H1 (cell line): ENCODE measurements at regions not wholly inside any gene's neighbourhood (a gene's known extent, or its start where the extent isn't known, plus 50 kb on each side); places are given as distances from the start of the nearest gene placed in this dataset.

Experiments
- CTCF ChIA-PET: fragments of 300-600 bp; sonication (Branson Sonifier 250); formaldehyde crosslinking; loops from one replicate; lab custom pipeline; 2021; ENCODE audit not compliant: partially characterized antibody; lab: Charles Lee
- POLR2A ChIA-PET: fragments of 300-600 bp; sonication (Branson Sonifier 250); formaldehyde crosslinking; loops from one replicate; lab custom pipeline; 2021; ENCODE audit warnings: inconsistent platforms; ENCODE audit not compliant: partially characterized antibody; lab: Charles Lee
- DNase-seq, 2 experiments: peaks; one replicate each; pipeline versions ENCODE4 v3.0.0 to v3.0.0-alpha.2; 2010 to 2022; ENCODE audit warnings: low spot score in 2 of 2, low read depth in 1 of 2, mixed read lengths in 1 of 2
- FAIRE-seq: peaks from 2 replicates; lab custom pipeline; 2011; peaks lifted over from hg19 to GRCh38; lab: Jason Lieb, UNC
- H2AFZ ChIP-seq: 2 replicates; pipeline ENCODE4 v1.8.1; 2012; ENCODE audit warnings: low read length, inconsistent platforms
- H2AK5ac ChIP-seq: 2 replicates; pipeline ENCODE4 v1.6.1; 2013; ENCODE audit warnings: low read depth, low read length
- H2BK120ac ChIP-seq: replicated peaks from 2 replicates; pipeline ENCODE3; 2013; ENCODE audit warnings: low read depth, low read length, inconsistent platforms
- H2BK12ac ChIP-seq: 2 replicates; pipeline ENCODE4 v1.6.1; 2013; ENCODE audit warnings: low read depth, low read length
- H2BK15ac ChIP-seq: 2 replicates; pipeline ENCODE4 v1.6.1; 2013; ENCODE audit warnings: low read length
- H2BK20ac ChIP-seq: 2 replicates; pipeline ENCODE4 v1.6.1; 2013; ENCODE audit warnings: low read length
- H2BK5ac ChIP-seq: 2 replicates; pipeline ENCODE4 v1.6.1; 2013; ENCODE audit warnings: low read depth, low read length
- H3K14ac ChIP-seq: 2 replicates; pipeline ENCODE4 v1.6.1; 2013; ENCODE audit warnings: inconsistent platforms; ENCODE audit not compliant: insufficient read length
- H3K18ac ChIP-seq: 2 replicates; pipeline ENCODE4 v1.6.1; 2013; ENCODE audit warnings: low read length; ENCODE audit errors: extremely low read depth
- H3K23ac ChIP-seq: 2 replicates; pipeline ENCODE4 v1.6.1; 2013; ENCODE audit warnings: inconsistent platforms; ENCODE audit not compliant: insufficient read length
- H3K23me2 ChIP-seq: 2 replicates; pipeline ENCODE4 v1.6.1; 2013; ENCODE audit warnings: low read depth, low read length
- H3K27ac ChIP-seq: 2 replicates; pipeline ENCODE4 v1.6.1; 2011; ENCODE audit warnings: low read depth, low read length, inconsistent platforms
- H3K27me3 ChIP-seq, 4 experiments: replicated peaks in 1 of 4; 1 replicate in 1 of 4; 2 replicates in 3 of 4; pipeline versions ENCODE4 v1.6.1 to v1.8.1; 2011 to 2013; ENCODE audit warnings: low read length in 3 of 4, mild to moderate bottlenecking in 3 of 4, inconsistent platforms in 2 of 4, mixed read lengths in 2 of 4, moderate library complexity in 1 of 4; ENCODE audit not compliant: control insufficient read depth in 3 of 4, insufficient read depth in 3 of 4; ENCODE audit errors: extremely low read depth in 1 of 4
- H3K36me3 ChIP-seq, 4 experiments: 2 replicates each; pipeline versions ENCODE4 v1.6.1 to v1.8.1; 2011 to 2013; ENCODE audit warnings: mild to moderate bottlenecking in 4 of 4, low read length in 3 of 4, moderate library complexity in 2 of 4, control low read depth in 1 of 4, inconsistent platforms in 1 of 4; ENCODE audit not compliant: insufficient read depth in 4 of 4, control insufficient read depth in 2 of 4
- H3K4ac ChIP-seq: replicated peaks from 2 replicates; pipeline ENCODE3; 2013; ENCODE audit warnings: low read length, low read depth, mixed read lengths, inconsistent platforms; ENCODE audit not compliant: insufficient read length
- H3K4me1 ChIP-seq, 4 experiments: replicated peaks in 1 of 4; 1 replicate in 1 of 4; 2 replicates in 3 of 4; pipeline versions ENCODE4 v1.6.1 to v1.8.1; 2011 to 2013; ENCODE audit warnings: low read length in 3 of 4, inconsistent platforms in 2 of 4, mixed read lengths in 1 of 4; ENCODE audit not compliant: insufficient read depth in 4 of 4, control insufficient read depth in 3 of 4
- H3K4me2 ChIP-seq, 2 experiments: 2 replicates each; pipeline versions ENCODE4 v1.6.1 to v1.8.1; 2011 to 2013; ENCODE audit warnings: low read depth in 2 of 2, low read length in 2 of 2, control low read depth in 1 of 2, inconsistent platforms in 1 of 2, mild to moderate bottlenecking in 1 of 2; ENCODE audit not compliant: insufficient read depth in 1 of 2
- H3K4me3 ChIP-seq, 4 experiments: fragments of 200-600, 300-600 bp in 1 of 4; sonication (generic), shearing (Covaris generic), sonication (Bioruptor Twin) in 1 of 4; 2 replicates each; pipeline versions ENCODE4 v1.5.1 to v1.8.1; 2011 to 2016; ENCODE audit warnings: low read length in 4 of 4, low read depth in 3 of 4, control low read depth in 2 of 4, inconsistent platforms in 2 of 4, mild to moderate bottlenecking in 2 of 4, mixed read lengths in 1 of 4, moderate library complexity in 1 of 4; ENCODE audit not compliant: insufficient read depth in 2 of 4; ENCODE audit errors: extremely low read depth in 1 of 4
- H3K56ac ChIP-seq: replicated peaks from 2 replicates; pipeline ENCODE3; 2013; ENCODE audit warnings: low read depth, mild to moderate bottlenecking, mixed read lengths, low read length, inconsistent platforms; ENCODE audit not compliant: insufficient read length
- H3K79me1 ChIP-seq: 2 replicates; pipeline ENCODE4 v1.6.1; 2013; ENCODE audit warnings: low read depth, low read length, control low read depth
- H3K79me2 ChIP-seq, 2 experiments: 2 replicates each; pipeline versions ENCODE4 v1.6.1 to v1.8.1; 2012 to 2013; ENCODE audit warnings: low read length in 2 of 2, mild to moderate bottlenecking in 2 of 2, inconsistent platforms in 1 of 2; ENCODE audit not compliant: insufficient read depth in 2 of 2, control insufficient read depth in 1 of 2
- H3K9ac ChIP-seq, 4 experiments: replicated peaks in 1 of 4; 1 replicate in 1 of 4; 2 replicates in 3 of 4; pipeline versions ENCODE4 v1.6.1 to v1.8.1; 2011 to 2013; ENCODE audit warnings: low read depth in 3 of 4, low read length in 3 of 4, control low read depth in 2 of 4, mild to moderate bottlenecking in 2 of 4, moderate library complexity in 2 of 4, inconsistent platforms in 1 of 4; ENCODE audit errors: extremely low read depth in 1 of 4
- H3K9me3 ChIP-seq, 2 experiments: 2 replicates each; pipeline versions ENCODE4 v1.6.1 to v1.8.1; 2012 to 2013; ENCODE audit warnings: mild to moderate bottlenecking in 2 of 2, moderate library complexity in 2 of 2, control low read depth in 1 of 2, inconsistent platforms in 1 of 2, low read depth in 1 of 2, low read length in 1 of 2, mixed read lengths in 1 of 2; ENCODE audit not compliant: insufficient read depth in 2 of 2
- H4K20me1 ChIP-seq, 2 experiments: replicated peaks in 1 of 2; 2 replicates each; pipeline versions ENCODE3 to v1.8.1; 2011 to 2013; ENCODE audit warnings: inconsistent platforms in 2 of 2, low read length in 2 of 2, mild to moderate bottlenecking in 1 of 2; ENCODE audit not compliant: insufficient read depth in 2 of 2, control insufficient read depth in 1 of 2
- H4K5ac ChIP-seq: 2 replicates; pipeline ENCODE4 v1.6.1; 2013; ENCODE audit warnings: low read length, low read depth, mixed read lengths, inconsistent platforms; ENCODE audit not compliant: insufficient read length
- H4K8ac ChIP-seq: 2 replicates; pipeline ENCODE4 v1.8.0; 2013; ENCODE audit warnings: mild to moderate bottlenecking, moderate library complexity, low read length, inconsistent platforms; ENCODE audit not compliant: insufficient read depth; ENCODE audit errors: extremely low read depth
- H4K91ac ChIP-seq: replicated peaks from 2 replicates; pipeline ENCODE3; 2013; ENCODE audit warnings: low read length, mixed read lengths, inconsistent platforms; ENCODE audit not compliant: insufficient read length
- ATF3 ChIP-seq: IDR thresholded peaks from 2 replicates; pipeline ENCODE4 v1.6.1; 2011; ENCODE audit warnings: low read depth, mild to moderate bottlenecking, low read length; ENCODE audit not compliant: insufficient read depth
- GABPA ChIP-seq: IDR thresholded peaks from 2 replicates; pipeline ENCODE4 v1.6.1; 2011; ENCODE audit warnings: mild to moderate bottlenecking, low read length, moderate library complexity, borderline replicate concordance; ENCODE audit not compliant: insufficient read depth
- JUN ChIP-seq: IDR thresholded peaks from 2 replicates; pipeline ENCODE4 v1.6.1; 2011; ENCODE audit warnings: low read depth, mild to moderate bottlenecking, improper control_type of control experiment, low read length
- KDM5A ChIP-seq: fragments of 200-600 bp; IDR thresholded peaks from 2 replicates; pipeline ENCODE4 v1.7.1; 2012; ENCODE audit warnings: mild to moderate bottlenecking, low read length, inconsistent platforms, mixed read lengths
- NRF1 ChIP-seq: IDR thresholded peaks from 2 replicates; pipeline ENCODE4 v1.6.1; 2011; ENCODE audit warnings: mild to moderate bottlenecking, low read depth, low read length, improper control_type of control experiment
- POU5F1 ChIP-seq: IDR thresholded peaks from 2 replicates; pipeline ENCODE4 v1.6.1; 2011; ENCODE audit warnings: low read depth, mild to moderate bottlenecking, low read length, moderate library complexity
- RAD21 ChIP-seq, 2 experiments: IDR thresholded peaks in 1 of 2; conservative IDR thresholded peaks in 1 of 2; 2 replicates each; pipeline ENCODE4 v1.6.1; 2011; ENCODE audit warnings: low read depth in 2 of 2, low read length in 2 of 2, improper control_type of control experiment in 1 of 2, inconsistent platforms in 1 of 2, mild to moderate bottlenecking in 1 of 2, moderate library complexity in 1 of 2
- USF2 ChIP-seq: IDR thresholded peaks from 2 replicates; pipeline ENCODE4 v1.6.1; 2011; ENCODE audit warnings: low read length, improper control_type of control experiment
- ZNF274 ChIP-seq: IDR thresholded peaks from 2 replicates; pipeline ENCODE4 v1.7.0; 2012; ENCODE audit warnings: low read length, borderline replicate concordance; ENCODE audit errors: extremely low read depth
- WGBS, 2 experiments: shearing (Covaris generic) in 1 of 2; methylation state at CpG; one replicate each; pipeline versions ENCODE4 v1.1.6 to v1.1.7; 2013 to 2015; ENCODE audit warnings: low lambda C conversion rate in 2 of 2, mixed read lengths in 2 of 2, inconsistent platforms in 1 of 2, low coverage in 1 of 2, missing lambda C conversion rate in 1 of 2; ENCODE audit not compliant: insufficient replicate concordance in 2 of 2, insufficient coverage in 1 of 2, insufficient read length in 1 of 2; ENCODE audit errors: extremely low coverage in 1 of 2, missing lambda C conversion rate in 1 of 2; 5-methylcytosine and 5-hydroxymethylcytosine counted together
- TF ChIP-seq, protein P1 (sequence below), 3 experiments: IDR thresholded peaks; 1 replicate in 2 of 3; 2 replicates in 1 of 3; pipeline versions ENCODE4 v1.5.1 to v1.6.1; 2011; ENCODE audit warnings: low read length in 3 of 3, mild to moderate bottlenecking in 3 of 3, inconsistent platforms in 2 of 3, low read depth in 1 of 3, moderate library complexity in 1 of 3; ENCODE audit not compliant: insufficient read depth in 1 of 3; ENCODE audit errors: control extremely low read depth in 1 of 3

DNA sequence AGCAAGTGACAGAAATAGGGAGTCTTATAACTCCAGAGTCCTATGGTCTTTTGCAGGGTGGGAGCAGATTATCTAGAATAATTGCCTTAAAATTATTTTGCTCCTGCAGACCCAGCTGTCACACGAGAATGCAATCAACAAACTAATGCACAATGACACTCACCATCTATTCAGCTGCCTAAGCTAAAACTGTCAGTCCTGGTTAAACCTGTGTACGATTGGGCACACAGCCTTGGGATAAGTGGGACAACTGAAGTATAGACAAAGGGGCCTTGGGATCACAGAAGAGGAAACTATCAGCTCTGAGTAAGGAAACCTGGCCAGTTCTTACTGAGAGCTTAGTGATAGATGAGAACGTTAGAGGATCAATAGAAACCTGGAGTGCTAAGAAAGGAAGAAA, 595.9 kb upstream of the KIRREL3 start:
- FAIRE-seq: no peak
- Histone ChIP-seq H3K14ac (no peak overlapping the region), H3K79me1 (no peaks in the 10 kb centered on the region), H3K4me3 (no peak overlapping the region), H3K4me2 (no peak overlapping the region), H3K23ac (no peak overlapping the region), H4K8ac (no peak overlapping the region), H3K36me3 (no peaks in the 10 kb centered on the region), H4K91ac (no peak overlapping the region), H3K27ac (no peak overlapping the region), H4K5ac (no peak overlapping the region), H3K27me3 (no peaks in the 10 kb centered on the region), H2BK15ac (no peak overlapping the region), H2BK20ac (no peak overlapping the region), H3K9ac (no peak overlapping the region), H2AFZ (no peak overlapping the region), H2BK120ac (no peak overlapping the region), H2BK12ac (no peak overlapping the region), H3K4ac (no peak overlapping the region), H3K23me2 (no peaks in the 10 kb centered on the region), H3K79me2 (no peaks in the 10 kb centered on the region), H4K20me1 (no peaks in the 10 kb centered on the region), H3K56ac (no peak overlapping the region), H2BK5ac (no peak overlapping the region), H2AK5ac (no peak overlapping the region), H3K9me3 (no peaks in the 10 kb centered on the region), H3K18ac (no peak overlapping the region), H3K4me1 (peaks cover 0 to 4% (median 0%) of the 10 kb centered on the region in 4 experiments; a peak in 3 of 7 replicates)
- ChIA-PET POLR2A (no interaction called here), CTCF (interaction anchor here (0.9 to 1.1 kb wide), 5 partner anchors 13 to 425 kb away, joined by 3 read pairs; no protein-coding TSS in a partner anchor)
- DNase-seq: no peak
- 93% methylated on average over 3 of the region's 3 CpGs; no CpG with 5 or more reads in 1 of the 2 experiments for WGBS, 2 experiments
- TF ChIP-seq, protein P1, sequence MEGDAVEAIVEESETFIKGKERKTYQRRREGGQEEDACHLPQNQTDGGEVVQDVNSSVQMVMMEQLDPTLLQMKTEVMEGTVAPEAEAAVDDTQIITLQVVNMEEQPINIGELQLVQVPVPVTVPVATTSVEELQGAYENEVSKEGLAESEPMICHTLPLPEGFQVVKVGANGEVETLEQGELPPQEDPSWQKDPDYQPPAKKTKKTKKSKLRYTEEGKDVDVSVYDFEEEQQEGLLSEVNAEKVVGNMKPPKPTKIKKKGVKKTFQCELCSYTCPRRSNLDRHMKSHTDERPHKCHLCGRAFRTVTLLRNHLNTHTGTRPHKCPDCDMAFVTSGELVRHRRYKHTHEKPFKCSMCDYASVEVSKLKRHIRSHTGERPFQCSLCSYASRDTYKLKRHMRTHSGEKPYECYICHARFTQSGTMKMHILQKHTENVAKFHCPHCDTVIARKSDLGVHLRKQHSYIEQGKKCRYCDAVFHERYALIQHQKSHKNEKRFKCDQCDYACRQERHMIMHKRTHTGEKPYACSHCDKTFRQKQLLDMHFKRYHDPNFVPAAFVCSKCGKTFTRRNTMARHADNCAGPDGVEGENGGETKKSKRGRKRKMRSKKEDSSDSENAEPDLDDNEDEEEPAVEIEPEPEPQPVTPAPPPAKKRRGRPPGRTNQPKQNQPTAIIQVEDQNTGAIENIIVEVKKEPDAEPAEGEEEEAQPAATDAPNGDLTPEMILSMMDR (IDR thresholded peaks at IDR 0.05; ENCODE audit: control extremely low read depth in 1 of 3, insufficient read depth in 1 of 3, low read depth in 1 of 3, low read length in 3 of 3): no peak
- no peak for TF ChIP-seq KDM5A
- TF ChIP-seq ATF3: no peak
- TF ChIP-seq ZNF274: no peak
- no peak for TF ChIP-seq USF2
- TF ChIP-seq JUN: no peak
- no peak for TF ChIP-seq GABPA
- no peak for TF ChIP-seq RAD21 (IDR thresholded peaks at IDR 0.05 in 1 of 2, conservative IDR thresholded peaks at IDR 0.05 in 1 of 2; ENCODE audit: low read depth in 2 of 2, low read length in 2 of 2)
- TF ChIP-seq NRF1: no peak
- TF ChIP-seq POU5F1: no peak
